Stomach smooth muscle (tissue), 2 donors: ENCODE measurements at regions not wholly inside any gene's neighbourhood (a gene's known extent, or its start where the extent isn't known, plus 50 kb on each side); places are given as distances from the start of the nearest gene placed in this dataset.

ENCODE experiments used
- H3K27ac ChIP-seq: one replicate; pipeline ENCODE4 v1.7.0; 2013; ENCODE audit warnings: mild to moderate bottlenecking, low read length, inconsistent platforms
- H3K27me3 ChIP-seq, 2 donors: one replicate each; pipeline ENCODE4 v1.7.0; 2013; ENCODE audit warnings: low read length in 2 of 2; ENCODE audit not compliant: insufficient read depth in 2 of 2, control insufficient read depth in 1 of 2
- H3K36me3 ChIP-seq, 2 donors: one replicate each; pipeline ENCODE4 v1.7.0; 2013; ENCODE audit warnings: low read length in 2 of 2; ENCODE audit not compliant: control insufficient read depth in 2 of 2, insufficient read depth in 2 of 2
- H3K4me1 ChIP-seq: one replicate; pipeline ENCODE4 v1.7.0; 2013; ENCODE audit warnings: low read length; ENCODE audit not compliant: control insufficient read depth, insufficient read depth
- H3K4me3 ChIP-seq, 2 donors: one replicate each; pipeline ENCODE4 v1.7.0; 2013; ENCODE audit warnings: low read length in 2 of 2
- H3K9ac ChIP-seq, 2 donors: one replicate each; pipeline ENCODE4 v1.7.0; 2013; ENCODE audit warnings: low read length in 2 of 2, mild to moderate bottlenecking in 1 of 2
- H3K9me3 ChIP-seq, 2 donors: one replicate each; pipeline ENCODE4 v1.7.0; 2013; ENCODE audit warnings: low read length in 2 of 2; ENCODE audit not compliant: control insufficient read depth in 2 of 2
- donor health status: healthy.
- donor health status: Pancreatic carcinoma.

DNA sequence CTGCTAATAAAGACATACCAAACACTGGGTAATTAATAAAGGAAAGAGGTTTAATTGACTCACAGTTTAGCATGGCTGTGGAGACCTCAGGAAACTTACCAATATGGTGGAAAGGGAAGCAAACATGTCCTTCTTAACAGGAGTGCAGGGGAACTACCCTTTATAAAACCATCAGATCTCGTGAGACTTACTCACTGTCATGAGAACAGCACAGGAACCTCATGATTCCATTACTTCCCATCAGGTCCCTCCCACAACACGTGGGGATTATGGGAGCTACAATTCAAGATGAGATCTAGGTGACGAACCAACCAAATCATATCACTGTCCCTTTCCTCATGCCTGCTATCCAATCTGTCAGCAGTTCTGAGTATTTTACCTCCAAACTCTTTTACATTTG, 586.7 kb downstream of the TDRD15 start:
- Histone ChIP-seq H3K4me1 (no peaks in the 10 kb centered on the region), H3K9ac (no peak overlapping the region), H3K27ac (no peak overlapping the region), H3K9me3 (no peaks in the 10 kb centered on the region), H3K36me3 (no peaks in the 10 kb centered on the region), H3K4me3 (no peak overlapping the region), H3K27me3 (no peaks in the 10 kb centered on the region)

DNA sequence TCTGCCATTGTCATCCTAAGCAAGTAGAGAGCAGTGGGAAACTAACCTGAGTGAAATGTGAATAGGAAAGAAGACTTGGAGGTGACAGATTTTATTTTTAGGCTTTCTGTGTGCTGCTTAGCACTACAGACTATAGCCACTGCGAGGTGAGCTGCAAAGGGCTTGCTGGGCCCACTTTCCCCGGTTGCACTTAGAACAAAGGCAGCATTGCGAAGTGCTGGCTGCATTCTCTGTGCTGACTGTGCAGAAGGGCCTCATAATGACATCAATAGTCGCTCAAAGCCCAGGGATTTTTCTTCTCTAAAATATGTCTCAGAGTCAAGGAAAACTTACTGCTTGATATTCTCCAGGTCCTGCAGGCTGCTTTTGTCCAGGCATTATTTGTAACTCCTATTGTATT, 592.1 kb downstream of the TDRD15 start:
- Histone ChIP-seq H3K27ac (no peak overlapping the region), H3K4me1 (no peaks in the 10 kb centered on the region), H3K4me3 (no peak overlapping the region), H3K27me3 (no peaks in the 10 kb centered on the region), H3K9ac (no peak overlapping the region), H3K36me3 (no peaks in the 10 kb centered on the region), H3K9me3 (no peaks in the 10 kb centered on the region)

DNA sequence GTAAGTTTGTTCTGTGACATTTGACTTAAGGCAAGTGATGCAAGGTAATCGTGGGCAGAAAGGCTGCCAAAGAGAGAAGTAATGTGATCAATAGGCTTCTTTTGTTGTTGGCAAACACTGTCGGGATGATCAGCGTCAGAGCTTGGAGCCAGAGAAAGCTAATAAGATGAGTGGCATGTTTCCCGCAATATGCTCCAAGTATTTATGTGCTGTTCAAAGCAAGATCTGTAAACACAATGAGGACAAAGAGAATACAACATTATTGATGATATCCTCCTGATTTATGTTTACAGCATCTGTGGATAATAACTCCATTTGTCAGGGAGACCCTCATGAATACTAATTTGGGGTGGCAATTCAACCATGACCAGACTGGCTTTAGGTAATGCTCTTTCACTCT, 603.3 kb downstream of the TDRD15 start:
- no peaks in the 10 kb centered on the region for H3K27me3 ChIP-seq
- no peak overlapping the region for H3K27ac ChIP-seq
- H3K4me1 ChIP-seq = no peaks in the 10 kb centered on the region
- no peak overlapping the region for H3K4me3 ChIP-seq
- H3K9me3 ChIP-seq = no peaks in the 10 kb centered on the region
- H3K9ac ChIP-seq = no peak overlapping the region
- no peaks in the 10 kb centered on the region for H3K36me3 ChIP-seq

DNA sequence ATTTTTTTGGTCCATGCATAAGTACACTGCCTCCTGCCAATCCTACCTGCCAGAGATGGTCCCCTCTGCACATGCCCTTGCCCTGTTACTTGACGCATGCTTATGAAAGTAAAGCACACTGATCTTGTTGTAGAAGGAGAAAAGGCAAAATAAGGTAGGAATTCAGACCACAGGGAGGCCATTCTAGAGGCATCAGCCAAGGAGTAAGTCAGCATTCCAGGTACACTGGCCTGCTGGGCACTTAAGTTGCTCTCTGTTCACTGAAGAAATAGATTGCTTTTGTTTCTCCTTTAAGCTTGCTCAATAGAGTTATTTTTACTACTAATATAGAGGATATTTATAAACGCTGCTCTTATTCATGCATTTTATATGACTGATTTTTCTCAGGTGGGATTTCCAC, 604.4 kb downstream of the TDRD15 start:
- no peaks in the 10 kb centered on the region for H3K4me1 ChIP-seq
- H3K27ac ChIP-seq = no peak overlapping the region
- no peaks in the 10 kb centered on the region for H3K9me3 ChIP-seq
- H3K36me3 ChIP-seq = no peaks in the 10 kb centered on the region
- H3K9ac ChIP-seq = no peak overlapping the region
- H3K27me3 ChIP-seq = no peaks in the 10 kb centered on the region
- no peak overlapping the region for H3K4me3 ChIP-seq

DNA sequence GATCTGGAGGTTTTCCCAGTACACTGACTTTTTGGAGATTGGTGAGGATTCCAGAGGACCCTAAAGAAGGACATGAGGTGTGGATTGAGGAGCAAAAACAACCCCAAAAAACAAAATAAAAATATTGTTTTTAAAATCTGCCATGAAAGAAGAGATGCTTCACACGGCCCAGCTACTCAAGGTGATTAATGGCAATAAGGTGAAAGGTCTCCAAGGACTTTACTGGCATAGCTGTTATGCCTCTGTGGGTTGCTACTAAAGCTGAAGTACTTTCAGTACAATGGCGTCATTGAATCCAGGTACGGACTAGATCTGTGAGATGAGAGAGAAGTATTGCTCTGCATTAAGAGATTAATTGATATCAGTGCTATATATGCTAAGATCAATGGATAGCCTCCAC, 606.4 kb downstream of the TDRD15 start:
- H3K4me1 ChIP-seq = no peaks in the 10 kb centered on the region
- H3K36me3 ChIP-seq = no peaks in the 10 kb centered on the region
- no peak overlapping the region for H3K27ac ChIP-seq
- no peak overlapping the region for H3K9ac ChIP-seq
- H3K9me3 ChIP-seq = no peaks in the 10 kb centered on the region
- no peaks in the 10 kb centered on the region for H3K27me3 ChIP-seq
- no peak overlapping the region for H3K4me3 ChIP-seq

DNA sequence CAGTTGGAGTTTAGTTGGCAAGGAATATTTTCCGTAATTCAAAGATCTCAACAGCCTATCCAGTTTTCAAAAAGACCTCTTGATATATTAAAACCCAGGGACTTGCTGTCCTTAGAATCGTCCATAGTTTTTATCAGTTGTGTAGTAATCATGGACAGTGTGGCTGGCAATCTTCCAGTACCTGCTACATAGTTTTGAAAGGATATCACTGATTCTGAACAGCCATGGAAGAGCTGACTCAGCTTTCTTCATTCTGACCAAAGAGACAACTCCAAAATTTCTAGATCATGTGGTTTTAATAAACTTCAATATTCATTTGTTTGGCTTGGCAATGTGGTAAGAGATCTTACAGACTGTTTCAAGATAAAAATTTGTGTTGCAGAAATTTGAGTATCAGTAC, 616.7 kb downstream of the TDRD15 start:
- Histone ChIP-seq H3K36me3 (no peaks in the 10 kb centered on the region), H3K4me1 (no peaks in the 10 kb centered on the region), H3K27ac (no peak overlapping the region), H3K9ac (no peak overlapping the region), H3K4me3 (no peak overlapping the region), H3K27me3 (no peaks in the 10 kb centered on the region), H3K9me3 (no peaks in the 10 kb centered on the region)

DNA sequence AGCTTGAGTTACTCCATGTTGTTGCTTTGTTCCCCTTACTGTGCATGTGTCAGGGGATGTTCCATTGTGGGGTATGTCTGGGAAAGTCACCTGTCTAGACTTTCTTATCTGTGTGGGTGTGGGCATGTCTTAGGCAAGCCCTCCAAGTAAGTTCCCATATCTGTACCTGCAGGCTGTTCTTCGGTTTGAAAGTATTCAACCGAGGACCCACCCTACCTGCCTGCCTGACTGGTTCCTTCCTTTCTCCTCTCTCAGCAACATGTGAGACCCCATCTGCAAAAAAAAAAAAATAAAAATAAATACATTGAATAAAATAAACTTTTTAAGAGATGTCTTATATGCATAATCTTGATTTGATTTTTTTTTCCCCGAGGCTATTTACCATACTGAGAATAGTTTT, 622.7 kb downstream of the TDRD15 start:
- no peaks in the 10 kb centered on the region for H3K4me1 ChIP-seq
- no peak overlapping the region for H3K9ac ChIP-seq
- H3K27me3 ChIP-seq = no peaks in the 10 kb centered on the region
- H3K27ac ChIP-seq = no peak overlapping the region
- peaks cover 0 to 6% of the 10 kb centered on the region in 2 donors for H3K9me3 ChIP-seq
- no peaks in the 10 kb centered on the region for H3K36me3 ChIP-seq
- H3K4me3 ChIP-seq = no peak overlapping the region

DNA sequence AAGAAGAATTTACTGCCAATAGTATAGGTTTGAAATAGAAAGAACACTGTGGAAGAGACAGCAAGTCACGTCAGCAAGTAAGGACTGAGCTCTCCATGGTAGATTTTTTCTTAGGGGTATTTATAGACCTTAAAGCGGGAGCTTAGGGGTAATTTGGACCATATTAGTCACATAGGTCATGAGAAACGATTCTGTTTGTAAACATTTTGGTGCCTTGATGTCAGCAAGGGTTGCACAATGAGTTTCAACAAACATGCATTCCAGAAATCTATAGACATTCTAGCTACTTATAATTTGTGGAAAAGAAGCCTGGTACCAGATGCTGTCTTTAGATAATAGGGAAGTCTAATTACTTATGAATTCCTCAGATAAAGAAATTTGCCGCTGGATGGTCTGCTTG, 624.7 kb downstream of the TDRD15 start:
- no peak overlapping the region for H3K4me3 ChIP-seq
- H3K27ac ChIP-seq = no peak overlapping the region
- H3K27me3 ChIP-seq = no peaks in the 10 kb centered on the region
- H3K4me1 ChIP-seq = no peaks in the 10 kb centered on the region
- no peaks in the 10 kb centered on the region for H3K36me3 ChIP-seq
- H3K9me3 ChIP-seq = peaks cover 0 to 6% of the 10 kb centered on the region in 2 donors
- no peak overlapping the region for H3K9ac ChIP-seq

DNA sequence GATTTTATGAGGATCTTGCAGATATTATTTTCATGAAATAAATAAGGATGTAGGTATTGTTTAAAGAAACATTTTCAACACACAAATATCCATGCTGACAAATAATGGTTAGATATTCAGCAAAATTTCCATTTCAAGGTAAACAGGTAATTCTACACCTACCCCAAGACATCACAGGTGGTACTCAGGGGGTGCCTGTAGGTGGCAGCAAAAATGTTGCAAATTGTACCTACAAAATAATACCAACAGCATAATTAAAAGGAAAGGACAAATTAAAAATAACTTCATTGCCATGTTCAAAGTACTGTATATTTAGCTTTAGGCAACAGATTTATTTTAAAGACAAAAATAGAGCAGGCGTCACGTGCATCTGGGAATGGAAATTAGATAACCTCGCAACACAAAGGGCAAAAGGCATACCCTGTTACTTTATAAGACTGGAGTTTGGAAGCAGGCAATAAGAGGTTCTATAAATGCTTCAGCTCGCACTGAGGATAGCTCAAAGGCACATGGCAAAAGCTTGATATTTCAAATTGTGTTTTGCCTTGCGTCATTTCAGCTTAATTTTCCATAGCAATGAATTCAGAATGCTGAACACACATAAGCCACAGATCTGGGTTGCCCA, 630.5 kb downstream of the TDRD15 start:
- Histone ChIP-seq H3K27ac (no peak overlapping the region), H3K36me3 (no peaks in the 10 kb centered on the region), H3K9me3 (no peaks in the 10 kb centered on the region), H3K9ac (no peak overlapping the region), H3K4me3 (no peak overlapping the region), H3K4me1 (no peaks in the 10 kb centered on the region), H3K27me3 (no peaks in the 10 kb centered on the region)

DNA sequence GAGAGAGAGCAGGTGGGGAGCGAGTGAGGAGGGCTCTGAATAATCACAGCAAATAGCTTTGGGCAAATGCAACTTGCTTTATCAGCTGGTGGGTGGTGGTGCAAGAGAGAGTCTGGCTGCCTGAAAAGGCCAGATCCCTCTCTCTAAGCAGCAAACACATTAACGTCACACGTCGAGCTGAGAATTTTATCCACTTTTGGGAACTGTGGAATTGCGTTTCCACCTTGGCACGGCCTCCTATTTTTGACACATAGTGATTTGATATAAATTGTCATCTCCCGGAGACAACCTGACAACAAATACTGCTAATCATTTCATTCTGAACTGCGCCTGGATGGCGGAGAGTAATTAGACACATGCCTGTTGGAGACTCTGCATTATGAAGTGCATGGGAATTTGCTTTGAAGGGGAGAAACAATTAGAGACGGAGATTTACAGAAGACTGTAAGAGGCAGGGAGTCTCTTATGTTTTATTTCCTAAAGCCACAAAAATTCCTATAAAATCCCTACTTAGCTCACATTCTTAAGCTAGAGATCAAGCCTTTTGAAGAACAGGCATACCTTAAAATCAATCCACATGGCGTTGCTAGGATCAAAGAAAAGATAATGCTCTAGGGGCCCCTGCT, 634.1 kb downstream of the TDRD15 start:
- no peak overlapping the region for H3K9ac ChIP-seq

DNA sequence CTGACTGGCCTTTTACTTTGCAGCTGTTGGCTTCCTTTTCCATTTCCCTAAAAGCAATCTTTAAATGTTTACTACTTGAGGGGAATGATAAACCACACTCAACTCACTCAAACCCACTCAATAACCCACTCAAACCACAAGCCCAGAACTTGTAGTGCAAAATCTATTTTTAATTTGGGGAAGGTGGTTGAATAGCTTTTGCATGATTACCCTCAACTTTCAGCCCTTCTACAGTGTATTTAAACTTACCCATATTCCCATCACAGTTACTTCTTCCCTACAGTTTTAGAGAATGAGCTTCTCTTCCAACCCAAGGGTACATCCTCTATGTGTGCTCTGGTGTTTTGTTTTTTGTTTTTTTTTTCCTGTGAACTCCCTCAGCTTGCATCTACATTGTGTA, 636.1 kb downstream of the TDRD15 start:
- no peaks in the 10 kb centered on the region for H3K36me3 ChIP-seq
- no peak overlapping the region for H3K27ac ChIP-seq

More for the DNA sequence above, 634.1 kb downstream of the TDRD15 start:
- Histone ChIP-seq H3K4me1 (no peaks in the 10 kb centered on the region), H3K36me3 (no peaks in the 10 kb centered on the region), H3K27me3 (no peaks in the 10 kb centered on the region), H3K9me3 (no peaks in the 10 kb centered on the region), H3K4me3 (no peak overlapping the region), H3K27ac (no peak overlapping the region)

More for the DNA sequence above, 636.1 kb downstream of the TDRD15 start:
- no peaks in the 10 kb centered on the region for H3K9me3 ChIP-seq
- no peaks in the 10 kb centered on the region for H3K27me3 ChIP-seq
- no peak overlapping the region for H3K9ac ChIP-seq
- no peaks in the 10 kb centered on the region for H3K4me1 ChIP-seq
- H3K4me3 ChIP-seq = no peak overlapping the region
